ENCODE measurements at regions not wholly inside any gene's neighbourhood (a gene's known extent, or its start where the extent isn't known, plus 50 kb on each side); places are given as distances from the start of the nearest gene placed in this dataset.
"Not testable (repeated sequence)": the region's sequence is repeated elsewhere in the genome, so short reads cannot be mapped to it uniquely, and the experiment has no call there.

DNA sequence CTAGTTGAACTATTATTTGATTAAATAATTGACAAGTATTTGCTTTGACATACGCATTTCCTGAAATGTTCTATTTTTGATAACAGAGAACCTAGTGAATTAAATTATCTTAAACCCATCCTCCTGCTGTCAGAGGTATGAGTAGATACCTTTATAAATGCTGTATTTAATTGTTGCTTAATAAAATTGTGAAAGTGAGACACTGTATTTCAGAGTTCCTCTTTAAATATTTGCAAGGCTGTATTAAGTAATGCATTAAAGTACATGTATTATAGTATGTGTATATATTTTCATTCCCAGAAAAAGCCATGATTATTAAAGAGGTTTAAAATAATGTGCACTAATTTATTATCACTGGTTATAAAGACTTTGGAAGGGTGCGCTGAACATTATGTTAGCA, 483.8 kb downstream of the TFAP2B start:
- in situ Hi-C loops (cut with HindIII; ENCODE audit: low pct_unique_long_range_greater_than_20kb, low sequenced_read_pairs) = no loop called here
- no peak for DNase-seq (ENCODE audit: low read depth)

DNA sequence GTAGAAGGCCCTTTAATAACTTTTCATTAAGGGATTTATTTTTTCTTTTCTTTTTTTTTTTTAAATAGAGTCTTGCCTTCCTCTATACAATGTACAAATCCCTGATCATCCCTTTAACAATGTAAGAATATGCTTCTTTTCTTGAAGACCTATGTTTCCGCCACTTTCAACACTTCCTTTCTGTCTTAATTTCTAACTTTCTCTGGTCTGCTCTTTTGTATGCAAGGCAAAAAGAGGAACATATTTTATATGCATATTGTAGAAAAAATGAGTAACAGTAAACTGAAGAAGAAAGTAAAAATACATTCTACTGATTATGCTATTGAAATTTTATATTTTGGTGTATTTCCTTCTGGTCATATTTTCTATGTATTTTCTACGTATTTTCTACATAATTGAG, 484.7 kb downstream of the TFAP2B start:
- in situ Hi-C loops (cut with HindIII; ENCODE audit: low pct_unique_long_range_greater_than_20kb, low sequenced_read_pairs) = no loop called here
- no peak for DNase-seq (ENCODE audit: low read depth)

GRCh38 chr6:51314965-51315364, 496.3 kb downstream of the TFAP2B start:
- in situ Hi-C loops (cut with HindIII; ENCODE audit: low pct_unique_long_range_greater_than_20kb, low sequenced_read_pairs) = no loop called here
- DNase-seq (ENCODE audit: low read depth) = no peak

DNA sequence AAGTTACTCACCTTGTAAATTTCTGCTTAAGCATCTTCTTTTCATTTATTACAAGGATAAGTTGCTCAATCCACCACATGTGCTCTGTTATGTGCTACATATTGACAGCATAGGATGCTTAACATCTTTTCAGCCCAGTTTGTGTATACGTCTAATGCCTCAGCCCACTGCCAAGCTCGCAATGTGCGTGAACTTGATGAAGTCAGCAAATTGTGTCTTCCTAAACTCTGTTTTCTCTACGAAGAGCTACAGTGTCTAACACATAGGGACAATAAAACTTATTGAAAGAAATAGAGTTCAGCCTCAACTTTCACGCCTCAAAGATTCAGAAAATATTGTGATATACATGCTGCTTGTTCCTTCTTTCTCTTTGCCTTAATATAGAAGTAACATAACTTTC, 500.0 kb downstream of the TFAP2B start:
- in situ Hi-C loops (cut with HindIII; ENCODE audit: low pct_unique_long_range_greater_than_20kb, low sequenced_read_pairs) = no loop called here
- no peak for DNase-seq (ENCODE audit: low read depth)

GRCh38 chr6:51321477-51321876, 502.8 kb downstream of the TFAP2B start:
- in situ Hi-C loops (cut with HindIII; ENCODE audit: low pct_unique_long_range_greater_than_20kb, low sequenced_read_pairs) = not testable (repeated sequence)

DNA sequence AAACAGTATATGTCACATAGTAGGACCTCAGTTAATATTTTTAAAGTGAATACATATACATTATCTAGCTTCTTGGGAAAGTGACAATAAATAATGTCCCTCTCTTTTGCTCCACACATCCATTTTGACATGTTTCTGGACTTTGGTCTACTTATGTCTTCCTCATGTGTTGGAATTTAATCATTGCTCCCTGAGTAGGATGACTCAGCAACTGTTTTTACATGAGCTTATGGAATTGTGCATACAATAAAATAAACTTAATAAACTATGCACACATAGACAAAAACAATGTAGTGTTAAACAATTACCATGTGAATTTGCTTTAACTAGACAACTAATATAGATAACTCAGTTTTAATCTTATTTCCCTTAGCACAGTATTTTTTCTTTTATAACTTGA, 503.8 kb downstream of the TFAP2B start:
- DNase-seq (ENCODE audit: low read depth) = no peak
- in situ Hi-C loops (cut with HindIII; ENCODE audit: low pct_unique_long_range_greater_than_20kb, low sequenced_read_pairs) = no loop called here

More at GRCh38 chr6:51321477-51321876, 502.8 kb downstream of the TFAP2B start:
- not testable (repeated sequence) for DNase-seq (ENCODE audit: low read depth)

DNA sequence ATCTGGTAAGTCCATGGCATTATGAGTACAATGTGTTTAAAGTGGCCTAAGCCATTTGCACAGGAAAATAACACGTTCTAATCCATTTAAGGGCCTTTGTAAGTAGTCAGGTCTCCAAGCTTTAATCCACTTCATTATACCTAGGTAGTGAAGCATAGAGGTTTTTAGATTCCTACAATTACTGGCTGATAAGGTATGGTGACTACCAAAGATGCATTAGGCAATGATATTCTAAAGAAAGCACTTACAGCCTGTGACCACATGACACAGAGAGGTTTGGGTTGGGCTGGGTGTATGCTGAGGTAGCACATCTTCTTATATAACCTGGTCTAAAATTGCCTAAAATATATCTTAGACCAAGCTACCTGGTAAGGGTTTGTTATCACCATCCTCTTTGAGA, 504.4 kb downstream of the TFAP2B start:
- no peak for DNase-seq (ENCODE audit: low read depth)
- in situ Hi-C loops (cut with HindIII; ENCODE audit: low pct_unique_long_range_greater_than_20kb, low sequenced_read_pairs) = no loop called here

GRCh38 chr6:51330971-51331370, 512.3 kb downstream of the TFAP2B start:
- in situ Hi-C loops (cut with HindIII; ENCODE audit: low pct_unique_long_range_greater_than_20kb, low sequenced_read_pairs) = no loop called here
- DNase-seq (ENCODE audit: low read depth) = no peak

- in situ Hi-C loops (cut with HindIII; ENCODE audit: low pct_unique_long_range_greater_than_20kb, low sequenced_read_pairs) = no loop called here
Observed at GRCh38 chr6:51335543-51335942, 516.9 kb downstream of the TFAP2B start.

GRCh38 chr6:51336185-51336584, 517.5 kb downstream of the TFAP2B start:
- in situ Hi-C loops (cut with HindIII; ENCODE audit: low pct_unique_long_range_greater_than_20kb, low sequenced_read_pairs) = no loop called here
- DNase-seq (ENCODE audit: low read depth) = no peak

More at GRCh38 chr6:51335543-51335942, 516.9 kb downstream of the TFAP2B start:
- DNase-seq (ENCODE audit: low read depth) = no peak

GRCh38 chr6:51337277-51337676, 518.6 kb downstream of the TFAP2B start:
- in situ Hi-C loops (cut with HindIII; ENCODE audit: low pct_unique_long_range_greater_than_20kb, low sequenced_read_pairs) = no loop called here
- no peak for DNase-seq (ENCODE audit: low read depth)

- in situ Hi-C loops (cut with HindIII; ENCODE audit: low pct_unique_long_range_greater_than_20kb, low sequenced_read_pairs) = no loop called here
- DNase-seq (ENCODE audit: low read depth) = no peak
Observed at GRCh38 chr6:51339108-51339507, 520.4 kb downstream of the TFAP2B start.

GRCh38 chr6:51339728-51340127, 521.1 kb downstream of the TFAP2B start:
- no peak for DNase-seq (ENCODE audit: low read depth)
- in situ Hi-C loops (cut with HindIII; ENCODE audit: low pct_unique_long_range_greater_than_20kb, low sequenced_read_pairs) = no loop called here

DNA sequence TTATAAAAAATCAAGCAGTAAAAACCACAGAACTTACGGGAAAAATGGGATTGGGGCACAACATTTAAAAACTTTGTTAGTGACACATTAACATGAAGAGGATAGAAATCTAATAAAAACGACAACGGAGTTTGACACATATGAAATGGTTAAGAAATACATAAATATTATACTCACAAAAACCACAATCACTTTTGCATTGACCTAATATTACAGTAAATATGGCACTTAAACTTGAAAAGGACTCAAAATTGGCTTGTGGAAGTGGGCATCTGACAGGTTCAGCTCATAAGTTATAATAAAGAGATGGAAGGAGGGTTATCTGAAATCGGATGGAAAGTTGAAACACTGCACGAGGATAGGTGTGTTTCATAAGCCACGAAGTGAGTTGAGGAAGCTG, 523.7 kb downstream of the TFAP2B start:
- DNase-seq (ENCODE audit: low read depth) = no peak
- in situ Hi-C loops (cut with HindIII; ENCODE audit: low pct_unique_long_range_greater_than_20kb, low sequenced_read_pairs) = no loop called here

GRCh38 chr6:51349857-51350256, 531.2 kb downstream of the TFAP2B start:
- in situ Hi-C loops (cut with HindIII; ENCODE audit: low pct_unique_long_range_greater_than_20kb, low sequenced_read_pairs) = no loop called here
- DNase-seq (ENCODE audit: low read depth) = no peak

GRCh38 chr6:51350308-51350904, 531.7 kb downstream of the TFAP2B start:
- in situ Hi-C loops (cut with HindIII; ENCODE audit: low pct_unique_long_range_greater_than_20kb, low sequenced_read_pairs) = no loop called here
- no peak for DNase-seq (ENCODE audit: low read depth)

GRCh38 chr6:51352506-51353029, 533.9 kb downstream of the TFAP2B start:
- in situ Hi-C loops (cut with HindIII; ENCODE audit: low pct_unique_long_range_greater_than_20kb, low sequenced_read_pairs) = no loop called here
- no peak for DNase-seq (ENCODE audit: low read depth)

DNA sequence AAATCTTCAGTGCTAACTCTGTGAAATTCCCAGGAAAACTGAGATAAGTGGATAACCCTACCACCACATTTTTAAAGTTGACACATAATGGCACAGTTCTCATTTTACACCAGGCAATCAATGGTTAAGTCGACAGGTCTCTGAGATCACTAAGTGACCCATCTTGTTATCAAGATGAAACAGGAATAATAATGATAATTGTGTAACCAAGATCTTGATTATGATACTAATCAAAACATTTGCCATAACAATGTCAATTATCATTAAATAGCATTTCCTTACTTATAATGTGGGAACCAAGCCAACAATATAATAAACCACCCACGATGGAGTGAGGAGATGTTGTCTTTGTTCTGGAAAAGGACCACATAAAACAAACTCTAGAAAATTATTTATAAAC, 541.6 kb downstream of the TFAP2B start:
- in situ Hi-C loops (cut with HindIII; ENCODE audit: low pct_unique_long_range_greater_than_20kb, low sequenced_read_pairs) = no loop called here
- no peak for DNase-seq (ENCODE audit: low read depth)

DNA sequence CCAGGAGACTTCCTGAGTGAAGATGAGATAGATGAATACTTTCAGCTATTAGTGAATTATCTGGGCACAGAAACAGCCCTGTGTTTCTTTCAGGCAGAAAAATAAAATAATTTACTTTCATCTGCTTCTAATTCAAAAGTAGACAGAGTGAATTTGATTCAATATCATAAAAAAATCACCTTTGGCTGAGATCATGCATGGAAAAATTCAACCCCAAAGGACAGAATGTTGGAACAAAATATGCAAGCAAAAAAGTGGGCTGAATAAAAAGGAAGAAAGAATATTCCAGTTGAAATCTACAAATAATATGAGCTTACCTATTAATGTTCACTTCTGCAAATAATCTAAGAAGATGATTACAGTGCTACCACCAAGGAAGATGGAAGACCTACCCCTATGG, 546.9 kb downstream of the TFAP2B start:
- in situ Hi-C loops (cut with HindIII; ENCODE audit: low pct_unique_long_range_greater_than_20kb, low sequenced_read_pairs) = no loop called here
- no peak for DNase-seq (ENCODE audit: low read depth)

DNA sequence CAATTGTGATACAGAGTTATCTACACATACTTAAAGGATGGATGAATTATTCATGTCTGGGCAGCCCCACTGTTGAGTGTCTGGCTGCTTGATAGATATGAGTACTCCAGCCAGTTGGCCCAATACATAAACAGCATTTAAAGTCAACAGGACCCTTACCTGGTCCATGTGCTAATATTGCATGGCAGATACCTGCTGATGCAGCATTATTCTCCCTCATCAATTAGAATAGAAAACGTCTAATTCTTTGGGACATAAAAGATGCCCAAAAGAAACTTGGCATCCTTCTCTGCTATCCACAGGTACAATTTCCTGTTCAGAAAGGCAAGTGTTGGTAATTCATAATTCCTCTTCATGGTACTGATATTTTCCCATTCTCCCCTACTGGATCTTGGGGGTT, 550.8 kb downstream of the TFAP2B start:
- no peak for DNase-seq (ENCODE audit: low read depth)
- in situ Hi-C loops (cut with HindIII; ENCODE audit: low pct_unique_long_range_greater_than_20kb, low sequenced_read_pairs) = no loop called here

Measured in Caki2 (cell line).